ENCODE measurements at regions not wholly inside any gene's neighbourhood (a gene's known extent, or its start where the extent isn't known, plus 50 kb on each side); places are given as distances from the start of the nearest gene placed in this dataset.

DNA sequence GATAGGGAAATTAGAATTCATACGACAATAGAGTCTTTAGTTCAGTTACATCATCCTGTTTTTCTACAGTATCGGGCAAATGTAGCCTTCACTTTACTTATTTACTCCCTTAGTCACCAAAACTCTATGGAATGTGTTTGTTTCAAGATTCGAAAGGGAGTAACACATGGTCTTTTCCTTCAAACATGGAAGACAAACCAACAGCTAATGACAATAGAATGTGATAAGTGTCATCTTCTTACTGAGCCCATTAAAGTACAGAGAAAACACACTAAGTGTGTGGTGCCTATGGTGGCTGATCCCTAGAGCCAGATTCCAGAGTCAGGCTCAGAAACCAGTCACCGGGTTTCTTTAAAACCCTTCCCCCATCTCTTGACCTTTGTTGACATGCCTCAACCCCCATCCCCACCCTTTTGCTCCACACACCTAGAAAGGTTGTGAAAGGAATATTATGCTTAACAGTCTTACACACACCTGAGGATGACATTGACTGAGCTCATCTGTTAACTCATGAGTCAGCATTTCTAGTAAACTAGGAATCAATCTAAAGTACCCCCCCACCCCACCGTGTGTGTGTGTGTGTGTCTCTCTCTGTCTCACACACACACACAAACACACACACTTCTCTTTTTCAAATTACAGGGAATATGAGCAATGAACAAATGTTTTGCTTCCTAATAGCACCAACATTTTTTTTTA is 549.6 kb upstream of the CCDC54 start:
- TF ChIP-seq POLR2AphosphoS5 (IDR thresholded peaks at IDR 0.05; ENCODE audit: low read depth, low read length) (no peak), NRF1 (IDR thresholded peaks at IDR 0.05; ENCODE audit: low read depth, low read length) (no peak), ELF1 (IDR thresholded peaks at IDR 0.05) (no peak), RAD21 (IDR thresholded peaks at IDR 0.05; ENCODE audit: low read length) (no peak), MXI1 (IDR thresholded peaks at IDR 0.05; ENCODE audit: low read depth, low read length) (no peak), GABPA (IDR thresholded peaks at IDR 0.05; ENCODE audit: low read depth) (no peak), EP300 (IDR thresholded peaks at IDR 0.05; ENCODE audit: borderline replicate concordance in 1 of 2, low read depth in 1 of 2, low read length in 1 of 2) (no peak), RCOR1 (IDR thresholded peaks at IDR 0.05; ENCODE audit: low read length) (no peak), CHD2 (IDR thresholded peaks at IDR 0.05; ENCODE audit: low read length, partially characterized antibody) (no peak), TAF1 (IDR thresholded peaks at IDR 0.05; ENCODE audit: borderline replicate concordance, low read depth, low read length) (no peak)
- TF ChIP-seq, protein P1, sequence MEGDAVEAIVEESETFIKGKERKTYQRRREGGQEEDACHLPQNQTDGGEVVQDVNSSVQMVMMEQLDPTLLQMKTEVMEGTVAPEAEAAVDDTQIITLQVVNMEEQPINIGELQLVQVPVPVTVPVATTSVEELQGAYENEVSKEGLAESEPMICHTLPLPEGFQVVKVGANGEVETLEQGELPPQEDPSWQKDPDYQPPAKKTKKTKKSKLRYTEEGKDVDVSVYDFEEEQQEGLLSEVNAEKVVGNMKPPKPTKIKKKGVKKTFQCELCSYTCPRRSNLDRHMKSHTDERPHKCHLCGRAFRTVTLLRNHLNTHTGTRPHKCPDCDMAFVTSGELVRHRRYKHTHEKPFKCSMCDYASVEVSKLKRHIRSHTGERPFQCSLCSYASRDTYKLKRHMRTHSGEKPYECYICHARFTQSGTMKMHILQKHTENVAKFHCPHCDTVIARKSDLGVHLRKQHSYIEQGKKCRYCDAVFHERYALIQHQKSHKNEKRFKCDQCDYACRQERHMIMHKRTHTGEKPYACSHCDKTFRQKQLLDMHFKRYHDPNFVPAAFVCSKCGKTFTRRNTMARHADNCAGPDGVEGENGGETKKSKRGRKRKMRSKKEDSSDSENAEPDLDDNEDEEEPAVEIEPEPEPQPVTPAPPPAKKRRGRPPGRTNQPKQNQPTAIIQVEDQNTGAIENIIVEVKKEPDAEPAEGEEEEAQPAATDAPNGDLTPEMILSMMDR (IDR thresholded peaks at IDR 0.05) = no peak
- TF ChIP-seq, protein P2, sequence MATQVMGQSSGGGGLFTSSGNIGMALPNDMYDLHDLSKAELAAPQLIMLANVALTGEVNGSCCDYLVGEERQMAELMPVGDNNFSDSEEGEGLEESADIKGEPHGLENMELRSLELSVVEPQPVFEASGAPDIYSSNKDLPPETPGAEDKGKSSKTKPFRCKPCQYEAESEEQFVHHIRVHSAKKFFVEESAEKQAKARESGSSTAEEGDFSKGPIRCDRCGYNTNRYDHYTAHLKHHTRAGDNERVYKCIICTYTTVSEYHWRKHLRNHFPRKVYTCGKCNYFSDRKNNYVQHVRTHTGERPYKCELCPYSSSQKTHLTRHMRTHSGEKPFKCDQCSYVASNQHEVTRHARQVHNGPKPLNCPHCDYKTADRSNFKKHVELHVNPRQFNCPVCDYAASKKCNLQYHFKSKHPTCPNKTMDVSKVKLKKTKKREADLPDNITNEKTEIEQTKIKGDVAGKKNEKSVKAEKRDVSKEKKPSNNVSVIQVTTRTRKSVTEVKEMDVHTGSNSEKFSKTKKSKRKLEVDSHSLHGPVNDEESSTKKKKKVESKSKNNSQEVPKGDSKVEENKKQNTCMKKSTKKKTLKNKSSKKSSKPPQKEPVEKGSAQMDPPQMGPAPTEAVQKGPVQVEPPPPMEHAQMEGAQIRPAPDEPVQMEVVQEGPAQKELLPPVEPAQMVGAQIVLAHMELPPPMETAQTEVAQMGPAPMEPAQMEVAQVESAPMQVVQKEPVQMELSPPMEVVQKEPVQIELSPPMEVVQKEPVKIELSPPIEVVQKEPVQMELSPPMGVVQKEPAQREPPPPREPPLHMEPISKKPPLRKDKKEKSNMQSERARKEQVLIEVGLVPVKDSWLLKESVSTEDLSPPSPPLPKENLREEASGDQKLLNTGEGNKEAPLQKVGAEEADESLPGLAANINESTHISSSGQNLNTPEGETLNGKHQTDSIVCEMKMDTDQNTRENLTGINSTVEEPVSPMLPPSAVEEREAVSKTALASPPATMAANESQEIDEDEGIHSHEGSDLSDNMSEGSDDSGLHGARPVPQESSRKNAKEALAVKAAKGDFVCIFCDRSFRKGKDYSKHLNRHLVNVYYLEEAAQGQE (IDR thresholded peaks at IDR 0.05; ENCODE audit: low read depth, low read length) = no peak
- TF ChIP-seq, protein P3, sequence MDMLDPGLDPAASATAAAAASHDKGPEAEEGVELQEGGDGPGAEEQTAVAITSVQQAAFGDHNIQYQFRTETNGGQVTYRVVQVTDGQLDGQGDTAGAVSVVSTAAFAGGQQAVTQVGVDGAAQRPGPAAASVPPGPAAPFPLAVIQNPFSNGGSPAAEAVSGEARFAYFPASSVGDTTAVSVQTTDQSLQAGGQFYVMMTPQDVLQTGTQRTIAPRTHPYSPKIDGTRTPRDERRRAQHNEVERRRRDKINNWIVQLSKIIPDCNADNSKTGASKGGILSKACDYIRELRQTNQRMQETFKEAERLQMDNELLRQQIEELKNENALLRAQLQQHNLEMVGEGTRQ (IDR thresholded peaks at IDR 0.05; ENCODE audit: borderline replicate concordance, low read depth, low read length) = no peak
- TF ChIP-seq, protein P4, sequence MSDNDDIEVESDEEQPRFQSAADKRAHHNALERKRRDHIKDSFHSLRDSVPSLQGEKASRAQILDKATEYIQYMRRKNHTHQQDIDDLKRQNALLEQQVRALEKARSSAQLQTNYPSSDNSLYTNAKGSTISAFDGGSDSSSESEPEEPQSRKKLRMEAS (IDR thresholded peaks at IDR 0.05; ENCODE audit: low read depth) = no peak

Measured in SK-N-SH (cell line).